OCI-LY1 (cell line): ENCODE measurements at regions not wholly inside any gene's neighbourhood (a gene's known extent, or its start where the extent isn't known, plus 50 kb on each side); places are given as distances from the start of the nearest gene placed in this dataset.
"Not testable (repeated sequence)": the region's sequence is repeated elsewhere in the genome, so short reads cannot be mapped to it uniquely, and the experiment has no call there.

Experiments
- H2AFZ ChIP-seq: fragments of 200-600 bp; sonication (generic), shearing (Covaris generic); 2 replicates; pipeline ENCODE4 v1.6.0; 2014; ENCODE audit warnings: antibody characterized with exemption, mild to moderate bottlenecking, low read length
- H3F3A ChIP-seq: fragments of 200-600 bp; sonication (generic), shearing (Covaris generic); 2 replicates; pipeline ENCODE4 v1.6.0; 2014; ENCODE audit warnings: mild to moderate bottlenecking, antibody characterized with exemption, low read length, moderate library complexity; ENCODE audit not compliant: insufficient read depth
- H3K27ac ChIP-seq: fragments of 200-600 bp; sonication (generic); 2 replicates; pipeline ENCODE4 v1.5.1; 2014; ENCODE audit warnings: low read length, mixed run types, mild to moderate bottlenecking, low read depth; ENCODE audit not compliant: poor library complexity, severe bottlenecking
- H3K27me3 ChIP-seq: fragments of 200-600 bp; sonication (generic); 2 replicates; pipeline ENCODE4 v1.6.0; 2014; ENCODE audit warnings: antibody characterized with exemption, mild to moderate bottlenecking, low read length, moderate library complexity; ENCODE audit not compliant: insufficient read depth
- H3K36me3 ChIP-seq: fragments of 200-600 bp; sonication (generic); 2 replicates; pipeline ENCODE4 v1.6.1; 2014; ENCODE audit warnings: mild to moderate bottlenecking, antibody characterized with exemption, low read length, moderate library complexity, mixed read lengths; ENCODE audit not compliant: insufficient read depth
- H3K4me1 ChIP-seq: fragments of 200-600 bp; sonication (generic); 2 replicates; pipeline ENCODE4 v1.5.1; 2014; ENCODE audit warnings: mild to moderate bottlenecking, low read length, moderate library complexity; ENCODE audit not compliant: insufficient read depth, severe bottlenecking
- H3K4me2 ChIP-seq: fragments of 200-600 bp; sonication (generic), shearing (Covaris generic); 2 replicates; pipeline ENCODE4 v1.6.1; 2014; ENCODE audit warnings: low read length
- H3K4me3 ChIP-seq: fragments of 200-600 bp; sonication (generic); 2 replicates; pipeline ENCODE4 v1.5.1; 2014; ENCODE audit warnings: low read length, low read depth, mild to moderate bottlenecking, mixed read lengths; ENCODE audit not compliant: poor library complexity, severe bottlenecking
- H3K79me2 ChIP-seq: fragments of 200-600 bp; shearing (Covaris generic); 2 replicates; pipeline ENCODE4 v1.6.1; 2016; ENCODE audit warnings: mixed run types, low read length, mixed read lengths; ENCODE audit not compliant: insufficient read depth
- H3K9ac ChIP-seq: fragments of 200-600 bp; sonication (generic), shearing (Covaris generic); 2 replicates; pipeline ENCODE4 v1.6.1; 2014; ENCODE audit warnings: mild to moderate bottlenecking, low read length, mixed read lengths
- H3K9me2 ChIP-seq: fragments of 200-600 bp; sonication (generic), shearing (Covaris generic); 2 replicates; pipeline ENCODE4 v1.6.1; 2014; ENCODE audit warnings: low read depth, mild to moderate bottlenecking, low read length, mixed read lengths
- H3K9me3 ChIP-seq: fragments of 200-600 bp; shearing (Covaris generic); 2 replicates; pipeline ENCODE4 v1.6.1; 2014; ENCODE audit warnings: low read length, mixed read lengths
- H4K20me1 ChIP-seq: fragments of 200-600 bp; sonication (generic), shearing (Covaris generic); 2 replicates; pipeline ENCODE4 v1.6.0; 2016; ENCODE audit warnings: mild to moderate bottlenecking, low read length; ENCODE audit not compliant: insufficient read depth
- EZH2 ChIP-seq: fragments of 200-600 bp; sonication (generic), shearing (Covaris generic); IDR thresholded peaks from 2 replicates; pipeline ENCODE4 v1.8.0; 2017; ENCODE audit warnings: borderline replicate concordance, mixed run types, mild to moderate bottlenecking, antibody characterized with exemption, low read length, moderate library complexity, mixed read lengths
- TF ChIP-seq, protein P1 (sequence below): fragments of 200-600 bp; sonication (generic), shearing (Covaris generic); IDR thresholded peaks from 2 replicates; pipeline ENCODE4 v1.5.1; 2017; ENCODE audit warnings: mild to moderate bottlenecking, antibody characterized with exemption, low read length, moderate library complexity, mixed read lengths

DNA sequence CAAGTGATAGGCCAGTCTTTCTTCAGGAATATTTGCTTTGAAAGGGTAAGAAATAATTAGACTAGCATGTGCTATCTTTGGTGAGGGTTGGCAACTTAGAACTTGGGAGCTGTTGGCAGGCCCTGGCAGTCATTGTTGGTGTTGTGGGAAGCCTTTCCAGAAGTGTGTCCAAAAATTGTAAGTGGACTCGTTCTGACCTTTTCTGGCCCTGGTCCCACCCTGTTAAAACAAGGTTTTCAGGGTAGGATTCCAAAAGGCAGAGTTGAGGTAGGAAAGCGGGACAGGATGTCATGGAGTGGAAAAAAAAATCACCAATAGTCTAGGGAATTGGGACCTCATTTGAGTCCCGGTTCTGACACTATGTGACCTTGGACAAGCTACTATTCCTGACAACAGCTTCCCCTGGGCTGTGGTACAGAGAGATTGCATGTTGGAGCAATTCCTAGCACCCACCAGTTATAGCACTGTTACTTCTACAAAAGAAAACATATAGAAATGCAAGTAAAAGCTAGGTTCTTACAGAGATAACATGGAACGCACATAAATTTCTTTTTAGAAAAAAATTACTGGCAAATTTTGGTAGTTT lies 299.3 kb upstream of the DDI1 start:
- H3K27me3 ChIP-seq = no peaks in the 10 kb centered on the region
- no peaks in the 10 kb centered on the region for H3K79me2 ChIP-seq

DNA sequence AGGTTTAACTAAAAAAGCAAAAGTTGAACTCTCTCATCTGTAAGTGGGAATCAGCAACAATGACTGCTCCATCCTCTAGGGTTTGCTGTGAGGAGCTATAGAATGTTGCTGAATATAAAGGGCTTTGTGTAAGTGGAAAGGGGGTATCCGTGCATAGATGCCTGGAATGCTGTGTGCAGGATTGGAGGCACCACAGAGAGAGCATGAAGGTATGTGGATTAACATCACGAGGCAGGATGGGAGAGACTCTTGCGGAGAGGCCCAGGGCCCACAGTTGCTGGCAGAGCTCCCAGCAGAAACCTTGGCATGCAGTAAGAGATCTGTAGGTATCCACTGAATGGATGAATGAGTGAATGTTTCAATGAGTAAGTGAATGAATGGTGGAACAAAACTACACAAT lies 298.7 kb upstream of the DDI1 start:
- peaks cover 7% of the 10 kb centered on the region for H3K4me1 ChIP-seq
- H2AFZ ChIP-seq = no peak overlapping the region
- H3K27ac ChIP-seq = no peak overlapping the region

More for the DNA sequence above, 299.3 kb upstream of the DDI1 start:
- H2AFZ ChIP-seq = no peak overlapping the region
- no peaks in the 10 kb centered on the region for H3F3A ChIP-seq
- no peaks in the 10 kb centered on the region for H4K20me1 ChIP-seq
- no peak overlapping the region for H3K4me3 ChIP-seq
- no peaks in the 10 kb centered on the region for H3K36me3 ChIP-seq
- H3K9me3 ChIP-seq = no peaks in the 10 kb centered on the region
- TF ChIP-seq EZH2 = no peak
- TF ChIP-seq, protein P1, sequence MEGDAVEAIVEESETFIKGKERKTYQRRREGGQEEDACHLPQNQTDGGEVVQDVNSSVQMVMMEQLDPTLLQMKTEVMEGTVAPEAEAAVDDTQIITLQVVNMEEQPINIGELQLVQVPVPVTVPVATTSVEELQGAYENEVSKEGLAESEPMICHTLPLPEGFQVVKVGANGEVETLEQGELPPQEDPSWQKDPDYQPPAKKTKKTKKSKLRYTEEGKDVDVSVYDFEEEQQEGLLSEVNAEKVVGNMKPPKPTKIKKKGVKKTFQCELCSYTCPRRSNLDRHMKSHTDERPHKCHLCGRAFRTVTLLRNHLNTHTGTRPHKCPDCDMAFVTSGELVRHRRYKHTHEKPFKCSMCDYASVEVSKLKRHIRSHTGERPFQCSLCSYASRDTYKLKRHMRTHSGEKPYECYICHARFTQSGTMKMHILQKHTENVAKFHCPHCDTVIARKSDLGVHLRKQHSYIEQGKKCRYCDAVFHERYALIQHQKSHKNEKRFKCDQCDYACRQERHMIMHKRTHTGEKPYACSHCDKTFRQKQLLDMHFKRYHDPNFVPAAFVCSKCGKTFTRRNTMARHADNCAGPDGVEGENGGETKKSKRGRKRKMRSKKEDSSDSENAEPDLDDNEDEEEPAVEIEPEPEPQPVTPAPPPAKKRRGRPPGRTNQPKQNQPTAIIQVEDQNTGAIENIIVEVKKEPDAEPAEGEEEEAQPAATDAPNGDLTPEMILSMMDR = no peak
- peaks cover 7% of the 10 kb centered on the region for H3K4me1 ChIP-seq
- H3K4me2 ChIP-seq = no peak overlapping the region
- H3K9ac ChIP-seq = no peak overlapping the region
- no peaks in the 10 kb centered on the region for H3K9me2 ChIP-seq
- no peak overlapping the region for H3K27ac ChIP-seq

GRCh38 chr11:103739074-103739796 lies 297.2 kb upstream of the DDI1 start:
- Histone ChIP-seq H3K4me2 (peak overlapping the region; percentile 48), H3K4me3 (peak overlapping the region; percentile 51)
- H3K9me3 ChIP-seq, H3K4me1 ChIP-seq, H3K36me3 ChIP-seq, H4K20me1 ChIP-seq, H3F3A ChIP-seq, H3K27ac ChIP-seq, H3K79me2 ChIP-seq, H2AFZ ChIP-seq, H3K27me3 ChIP-seq, H3K9me2 ChIP-seq, H3K9ac ChIP-seq: not testable (repeated sequence)

More for the DNA sequence above, 298.7 kb upstream of the DDI1 start:
- Histone ChIP-seq H3K36me3 (no peaks in the 10 kb centered on the region), H3K79me2 (no peaks in the 10 kb centered on the region), H3K27me3 (no peaks in the 10 kb centered on the region), H3F3A (no peaks in the 10 kb centered on the region), H3K9ac (no peak overlapping the region), H4K20me1 (no peaks in the 10 kb centered on the region), H3K9me3 (no peaks in the 10 kb centered on the region), H3K9me2 (no peaks in the 10 kb centered on the region), H3K4me2 (no peak overlapping the region), H3K4me3 (no peak overlapping the region)
- no peak for TF ChIP-seq EZH2
- TF ChIP-seq, protein P1 = no peak
